ENCODE measurements at regions not wholly inside any gene's neighbourhood (a gene's known extent, or its start where the extent isn't known, plus 50 kb on each side); places are given as distances from the start of the nearest gene placed in this dataset.

DNA sequence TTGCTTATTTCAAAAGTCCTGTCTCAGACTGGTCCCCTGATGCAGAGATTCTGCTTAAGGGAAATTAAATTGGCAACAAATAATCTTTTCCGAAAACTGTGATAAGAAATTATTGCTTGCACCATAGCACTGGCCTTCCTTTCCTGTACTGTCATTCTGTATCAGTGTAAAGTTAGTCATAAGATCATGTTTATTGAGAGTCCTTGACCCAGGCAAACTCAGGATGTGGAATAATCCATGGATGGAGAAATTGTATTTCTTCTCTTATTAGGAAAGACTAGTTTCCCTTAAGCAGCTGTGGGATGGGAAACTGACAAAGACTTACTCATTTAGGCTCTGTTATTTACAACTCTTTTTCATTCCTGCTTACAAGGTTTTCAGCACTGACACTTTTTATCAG is 83.0 kb upstream of the RANBP6 start:
- no peak for TF ChIP-seq POLR2A (IDR thresholded peaks at IDR 0.05)
- TF ChIP-seq, protein P1, sequence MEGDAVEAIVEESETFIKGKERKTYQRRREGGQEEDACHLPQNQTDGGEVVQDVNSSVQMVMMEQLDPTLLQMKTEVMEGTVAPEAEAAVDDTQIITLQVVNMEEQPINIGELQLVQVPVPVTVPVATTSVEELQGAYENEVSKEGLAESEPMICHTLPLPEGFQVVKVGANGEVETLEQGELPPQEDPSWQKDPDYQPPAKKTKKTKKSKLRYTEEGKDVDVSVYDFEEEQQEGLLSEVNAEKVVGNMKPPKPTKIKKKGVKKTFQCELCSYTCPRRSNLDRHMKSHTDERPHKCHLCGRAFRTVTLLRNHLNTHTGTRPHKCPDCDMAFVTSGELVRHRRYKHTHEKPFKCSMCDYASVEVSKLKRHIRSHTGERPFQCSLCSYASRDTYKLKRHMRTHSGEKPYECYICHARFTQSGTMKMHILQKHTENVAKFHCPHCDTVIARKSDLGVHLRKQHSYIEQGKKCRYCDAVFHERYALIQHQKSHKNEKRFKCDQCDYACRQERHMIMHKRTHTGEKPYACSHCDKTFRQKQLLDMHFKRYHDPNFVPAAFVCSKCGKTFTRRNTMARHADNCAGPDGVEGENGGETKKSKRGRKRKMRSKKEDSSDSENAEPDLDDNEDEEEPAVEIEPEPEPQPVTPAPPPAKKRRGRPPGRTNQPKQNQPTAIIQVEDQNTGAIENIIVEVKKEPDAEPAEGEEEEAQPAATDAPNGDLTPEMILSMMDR (IDR thresholded peaks at IDR 0.05), result no peak

Measured in lower leg skin (tissue), 3 donors.